Right lobe of liver (tissue), 6 donors: ENCODE measurements at regions not wholly inside any gene's neighbourhood (a gene's known extent, or its start where the extent isn't known, plus 50 kb on each side); places are given as distances from the start of the nearest gene placed in this dataset.

Experiments used
- ATAC-seq, 4 donors: fragments of 200-7000 bp; cut with Tn5 transposase; one replicate each; pipeline ENCODE4 v1.9.1; 2020; ENCODE audit warnings: mild to moderate bottlenecking in 4 of 4, moderate library complexity in 4 of 4
- DNase-seq, 3 donors: peaks; one replicate each; pipeline ENCODE4 v3.0.0-alpha.2; 2020
- H3K27ac ChIP-seq, 3 donors: fragments of 200-600 bp; one replicate each; pipeline ENCODE4 v1.8.0; 2022
- H3K27me3 ChIP-seq, 2 donors: fragments of 200-600 bp; one replicate each; pipeline ENCODE4 v1.8.0; 2022
- H3K36me3 ChIP-seq, 4 donors: fragments of 200-600 bp; sonication (generic) in 1 of 4; one replicate each; pipeline versions ENCODE4 v1.5.1 to v1.8.0; 2017 to 2022; ENCODE audit warnings: control low read depth in 1 of 4
- H3K4me1 ChIP-seq, 4 donors: fragments of 200-600 bp; sonication (generic) in 1 of 4; one replicate each; pipeline versions ENCODE4 v1.5.1 to v1.8.0; 2017 to 2022; ENCODE audit warnings: control low read depth in 1 of 4
- H3K4me3 ChIP-seq, 3 donors: fragments of 200-600 bp; one replicate each; pipeline ENCODE4 v1.8.0; 2022
- H3K9me3 ChIP-seq, 4 donors: fragments of 200-600 bp; sonication (generic) in 1 of 4; one replicate each; pipeline versions ENCODE4 v1.5.1 to v1.8.0; 2017 to 2022; ENCODE audit warnings: control low read depth in 1 of 4
- CTCF ChIP-seq, 4 donors: fragments of 200-600 bp in 3 of 4; fragments of 450-650 bp in 1 of 4; IDR thresholded peaks; one replicate each; pipeline versions ENCODE4 v1.5.1 to v1.8.0; 2016 to 2022; ENCODE audit warnings: antibody characterized with exemption in 4 of 4, mild to moderate bottlenecking in 2 of 4
- POLR2A ChIP-seq: fragments of 450-650 bp; IDR thresholded peaks from one replicate; pipeline ENCODE4 v1.6.1; 2017; ENCODE audit warnings: antibody characterized with exemption, mild to moderate bottlenecking
- WGBS: methylation state at CpG from one replicate; pipeline ENCODE4 v1.1.6; 2018; ENCODE audit warnings: low coverage, low lambda C conversion rate; ENCODE audit not compliant: insufficient coverage; ENCODE audit errors: missing lambda C conversion rate; 5-methylcytosine and 5-hydroxymethylcytosine counted together
- intact Hi-C, 2 donors: fragments of 100-400 bp; cut with DNase I; formaldehyde crosslinking; loops; one replicate each; pipeline versions ENCODE4 v1.11.2 to v1.14.1; 2022
- donor health status: DM: no; HTN: yes; CAD: no.
- donor health status: DM: no; HTN: no; CAD: no.
- donor health status: DM: no; HTN: no; CAD: no.
- donor health status: DM: no; HTN: yes; CAD: no.
- donor health status: DM: no; HTN: yes; CAD: no.

- ATAC-seq, result peak in 2 of 4 donors; percentile 35 to 41
- no peak for DNase-seq
- Histone ChIP-seq H3K9me3 (no peaks in the 10 kb centered on the region), H3K4me1 (no peaks in the 10 kb centered on the region), H3K36me3 (no peaks in the 10 kb centered on the region), H3K27me3 (no peaks in the 10 kb centered on the region), H3K27ac (no peak overlapping the region), H3K4me3 (no peak overlapping the region)
- intact Hi-C loops, result no loop called here
- no peak for TF ChIP-seq CTCF (IDR thresholded peaks at IDR 0.05)
- no peak for TF ChIP-seq POLR2A
- WGBS, result 43% methylated on average over 6 of the region's 6 CpGs
Measured at GRCh38 chr2:147511491-147511948, 333.3 kb upstream of the ACVR2A start.

- DNase-seq (no peak), ATAC-seq (no peak)
- Histone ChIP-seq H3K27me3 (no peaks in the 10 kb centered on the region), H3K27ac (no peak overlapping the region), H3K36me3 (no peaks in the 10 kb centered on the region), H3K4me3 (no peak overlapping the region), H3K9me3 (no peaks in the 10 kb centered on the region), H3K4me1 (no peaks in the 10 kb centered on the region)
- intact Hi-C loops, result no loop called here
- no peak for TF ChIP-seq CTCF (IDR thresholded peaks at IDR 0.05)
- TF ChIP-seq POLR2A, result no peak
Measured at GRCh38 chr2:147509821-147510220, 335.0 kb upstream of the ACVR2A start.

- ATAC-seq (no peak), DNase-seq (no peak)
- intact Hi-C loops, result no loop called here
- Histone ChIP-seq H3K9me3 (no peaks in the 10 kb centered on the region), H3K27ac (no peak overlapping the region), H3K4me3 (no peak overlapping the region), H3K36me3 (no peaks in the 10 kb centered on the region), H3K4me1 (no peaks in the 10 kb centered on the region), H3K27me3 (no peaks in the 10 kb centered on the region)
- TF ChIP-seq POLR2A (no peak), CTCF (IDR thresholded peaks at IDR 0.05) (no peak)
- 87% methylated on average over 3 of the region's 27 CpGs for WGBS
Measured at GRCh38 chr2:147506889-147507288, 337.9 kb upstream of the ACVR2A start.

GRCh38 chr2:147502711-147503290 lies 342.0 kb upstream of the ACVR2A start:
- no peak for DNase-seq
- intact Hi-C loops, result no loop called here
- H3K9me3 ChIP-seq, result no peaks in the 10 kb centered on the region
- no peak overlapping the region for H3K4me3 ChIP-seq
- H3K27ac ChIP-seq, result no peak overlapping the region
- no peaks in the 10 kb centered on the region for H3K36me3 ChIP-seq
- TF ChIP-seq CTCF (IDR thresholded peaks at IDR 0.05) (no peak), POLR2A (no peak)
- no peak for ATAC-seq
- H3K4me1 ChIP-seq, result peaks cover 0 to 10% (median 0%) of the 10 kb centered on the region in 4 donors
- no peaks in the 10 kb centered on the region for H3K27me3 ChIP-seq
- WGBS, result 74% methylated on average over 3 of the region's 3 CpGs

GRCh38 chr2:147501968-147502367 lies 342.9 kb upstream of the ACVR2A start:
- 84% methylated on average over 4 of the region's 4 CpGs for WGBS
- intact Hi-C loops, result no loop called here
- no peak for ATAC-seq
- Histone ChIP-seq H3K27ac (no peak overlapping the region), H3K36me3 (no peaks in the 10 kb centered on the region), H3K4me3 (no peak overlapping the region), H3K27me3 (no peaks in the 10 kb centered on the region), H3K4me1 (peaks cover 0 to 10% (median 0%) of the 10 kb centered on the region in 4 donors), H3K9me3 (no peaks in the 10 kb centered on the region)
- DNase-seq, result no peak
- TF ChIP-seq POLR2A (no peak), CTCF (IDR thresholded peaks at IDR 0.05) (no peak)
